ENCODE measurements at regions not wholly inside any gene's neighbourhood (a gene's known extent, or its start where the extent isn't known, plus 50 kb on each side); places are given as distances from the start of the nearest gene placed in this dataset.

- TF ChIP-seq EZH2 (IDR thresholded peaks at IDR 0.05): no peak
- no peak for TF ChIP-seq POLR2AphosphoS5 (IDR thresholded peaks at IDR 0.05; ENCODE audit: borderline replicate concordance, low read depth, low read length)
- TF ChIP-seq FOXP2 (optimal IDR thresholded peaks at IDR 0.05; ENCODE audit: control extremely low read depth, extremely low read length, insufficient read depth): no peak
Measured at GRCh38 chr14:105589161-105589925, 63.0 kb downstream of the TMEM121 start.

Data from SK-N-MC (cell line).